ENCODE measurements at regions not wholly inside any gene's neighbourhood (a gene's known extent, or its start where the extent isn't known, plus 50 kb on each side); places are given as distances from the start of the nearest gene placed in this dataset.
"Not testable (repeated sequence)": the region's sequence is repeated elsewhere in the genome, so short reads cannot be mapped to it uniquely, and the experiment has no call there.

- no peak for DNase-seq (ENCODE audit: low spot score)
Observed at GRCh38 chr4:178963446-178964045, 1521.3 kb upstream of the AGA start.

GRCh38 chr4:178966644-178967043 is 1524.4 kb upstream of the AGA start:
- DNase-seq (ENCODE audit: low spot score), result no peak

GRCh38 chr4:178970433-178971140 is 1528.3 kb upstream of the AGA start:
- DNase-seq (ENCODE audit: low spot score), result no peak

- DNase-seq (ENCODE audit: low spot score), result no peak
Observed at GRCh38 chr4:178976861-178977260, 1534.6 kb upstream of the AGA start.

- DNase-seq (ENCODE audit: low spot score), result no peak
Observed at GRCh38 chr4:178993306-178993705, 1551.1 kb upstream of the AGA start.

GRCh38 chr4:179001918-179002317 is 1559.7 kb upstream of the AGA start:
- no peak for DNase-seq (ENCODE audit: low spot score)

GRCh38 chr4:179007755-179008154 is 1565.5 kb upstream of the AGA start:
- DNase-seq (ENCODE audit: low spot score), result no peak

GRCh38 chr4:179017581-179017980 is 1575.3 kb upstream of the AGA start:
- no peak for DNase-seq (ENCODE audit: low spot score)

GRCh38 chr4:179027569-179027968 is 1585.3 kb upstream of the AGA start:
- DNase-seq (ENCODE audit: low spot score), result no peak

GRCh38 chr4:179028321-179028720 is 1586.1 kb upstream of the AGA start:
- no peak for DNase-seq (ENCODE audit: low spot score)

- no peak for DNase-seq (ENCODE audit: low spot score)
Observed at GRCh38 chr4:179029683-179030082, 1587.4 kb upstream of the AGA start.

- no peak for DNase-seq (ENCODE audit: low spot score)
Observed at GRCh38 chr4:179040259-179040658, 1598.0 kb upstream of the AGA start.

- no peak for DNase-seq (ENCODE audit: low spot score)
Observed at GRCh38 chr4:179048839-179049453, 1606.7 kb upstream of the AGA start.

- DNase-seq (ENCODE audit: low spot score), result no peak
Observed at GRCh38 chr4:179051206-179051605, 1609.0 kb upstream of the AGA start.

- no peak for DNase-seq (ENCODE audit: low spot score)
Observed at GRCh38 chr4:179059396-179059795, 1617.2 kb upstream of the AGA start.

GRCh38 chr4:179066254-179066653 is 1624.0 kb upstream of the AGA start:
- not testable (repeated sequence) for DNase-seq (ENCODE audit: low spot score)

- no peak for DNase-seq (ENCODE audit: low spot score)
Observed at GRCh38 chr4:179071131-179071530, 1628.9 kb upstream of the AGA start.

- DNase-seq (ENCODE audit: low spot score), result no peak
Observed at GRCh38 chr4:179076865-179077264, 1634.6 kb upstream of the AGA start.

- no peak for DNase-seq (ENCODE audit: low spot score)
Observed at GRCh38 chr4:179095585-179096221, 1653.5 kb upstream of the AGA start.

GRCh38 chr4:179097741-179098140 is 1655.5 kb upstream of the AGA start:
- DNase-seq (ENCODE audit: low spot score), result no peak

- no peak for DNase-seq (ENCODE audit: low spot score)
Observed at GRCh38 chr4:179110356-179110755, 1668.1 kb upstream of the AGA start.

GRCh38 chr4:179110816-179111215 is 1668.6 kb upstream of the AGA start:
- DNase-seq (ENCODE audit: low spot score), result no peak
